DOHH2 (cell line): ENCODE measurements at regions not wholly inside any gene's neighbourhood (a gene's known extent, or its start where the extent isn't known, plus 50 kb on each side); places are given as distances from the start of the nearest gene placed in this dataset.

Source experiments
- H3F3A ChIP-seq: fragments of 200-600 bp; sonication (generic), shearing (Covaris generic); 2 replicates; pipeline ENCODE4 v1.6.0; 2016; ENCODE audit warnings: antibody characterized with exemption, mild to moderate bottlenecking; ENCODE audit not compliant: control insufficient read depth, insufficient read depth
- H3K27ac ChIP-seq: fragments of 200-600 bp; sonication (generic); 2 replicates; pipeline ENCODE4 v1.5.1; 2014; ENCODE audit warnings: low read depth, mild to moderate bottlenecking, low read length, moderate library complexity
- H3K27me3 ChIP-seq: fragments of 200-600 bp; sonication (generic); 2 replicates; pipeline ENCODE4 v1.6.1; 2014; ENCODE audit warnings: mild to moderate bottlenecking, low read length, mixed read lengths; ENCODE audit not compliant: control insufficient read depth
- H3K36me3 ChIP-seq: fragments of 200-600 bp; sonication (generic); 2 replicates; pipeline ENCODE4 v1.6.1; 2014; ENCODE audit warnings: mild to moderate bottlenecking, low read length, moderate library complexity, mixed read lengths; ENCODE audit not compliant: control insufficient read depth
- H3K4me1 ChIP-seq: fragments of 200-600 bp; sonication (generic); 2 replicates; pipeline ENCODE4 v1.6.1; 2014; ENCODE audit warnings: mild to moderate bottlenecking, low read length, mixed read lengths; ENCODE audit not compliant: control insufficient read depth
- H3K4me2 ChIP-seq: fragments of 200-600 bp; sonication (generic); 2 replicates; pipeline ENCODE4 v1.6.0; 2014; ENCODE audit warnings: mild to moderate bottlenecking, low read length, moderate library complexity
- H3K4me3 ChIP-seq: fragments of 200-600 bp; sonication (generic); 2 replicates; pipeline ENCODE4 v1.5.1; 2014; ENCODE audit warnings: mild to moderate bottlenecking, low read length, mixed read lengths
- H3K79me2 ChIP-seq: fragments of 200-600 bp; sonication (generic); 2 replicates; pipeline ENCODE4 v1.6.1; 2014; ENCODE audit warnings: mild to moderate bottlenecking, low read length, mixed read lengths; ENCODE audit not compliant: control insufficient read depth
- H3K9me2 ChIP-seq: fragments of 200-600 bp; sonication (generic); replicated peaks from 2 replicates; pipeline ENCODE4 v1.6.1; 2014; ENCODE audit warnings: mild to moderate bottlenecking, low read length, mixed read lengths; ENCODE audit not compliant: control insufficient read depth
- H3K9me3 ChIP-seq: fragments of 200-600 bp; sonication (generic); 2 replicates; pipeline ENCODE4 v1.6.1; 2014; ENCODE audit warnings: antibody characterized with exemption, low read length, mixed read lengths; ENCODE audit not compliant: control insufficient read depth, insufficient read depth
- H4K20me1 ChIP-seq: fragments of 200-600 bp; sonication (generic); 2 replicates; pipeline ENCODE4 v1.6.0; 2014; ENCODE audit warnings: low read depth, mild to moderate bottlenecking, antibody characterized with exemption, low read length, moderate library complexity; ENCODE audit not compliant: control insufficient read depth, insufficient read depth
- CTCF ChIP-seq: fragments of 200-600 bp; sonication (generic); IDR thresholded peaks from one replicate; pipeline ENCODE4 v1.5.1; 2014; ENCODE audit warnings: antibody characterized with exemption, mild to moderate bottlenecking, low read depth, low read length; ENCODE audit not compliant: poor library complexity, severe bottlenecking
- EZH2phosphoT487 ChIP-seq: fragments of 200-600 bp; sonication (generic); IDR thresholded peaks from 2 replicates; pipeline ENCODE4 v1.6.1; 2017; ENCODE audit warnings: borderline replicate concordance, mild to moderate bottlenecking, antibody characterized with exemption, low read length, moderate library complexity, mixed read lengths

GRCh38 chr4:52192721-52193135 is 141.6 kb downstream of the SPATA18 start:
- H3F3A ChIP-seq, result no peaks in the 10 kb centered on the region
- no peaks in the 10 kb centered on the region for H3K9me3 ChIP-seq
- H4K20me1 ChIP-seq, result no peaks in the 10 kb centered on the region
- no peaks in the 10 kb centered on the region for H3K4me1 ChIP-seq
- no peaks in the 10 kb centered on the region for H3K79me2 ChIP-seq
- H3K4me2 ChIP-seq, result no peak overlapping the region
- H3K36me3 ChIP-seq, result no peaks in the 10 kb centered on the region
- no peaks in the 10 kb centered on the region for H3K27me3 ChIP-seq
- no peak overlapping the region for H3K27ac ChIP-seq
- no peak for TF ChIP-seq CTCF
- no peak for TF ChIP-seq EZH2phosphoT487
- H3K9me2 ChIP-seq, result no peaks in the 10 kb centered on the region
- no peak overlapping the region for H3K4me3 ChIP-seq

DNA sequence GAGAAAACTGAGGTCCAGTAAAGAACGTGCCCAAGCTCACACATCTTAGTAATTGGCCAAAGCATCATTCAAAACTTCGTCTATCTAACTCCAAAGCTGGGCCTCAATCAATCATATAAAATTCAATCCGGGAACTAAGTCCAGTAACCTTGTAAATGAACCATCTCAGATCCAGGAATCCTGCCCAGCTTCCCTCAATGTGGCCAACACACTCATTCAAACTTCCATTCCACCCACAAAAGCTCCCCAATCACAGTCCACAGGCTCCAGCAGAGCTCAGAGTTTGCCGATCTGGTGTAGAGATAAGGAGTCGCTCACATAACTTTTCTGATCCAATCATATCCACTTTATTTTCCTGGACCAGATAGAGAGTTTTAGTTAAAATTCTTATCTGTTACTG is 144.8 kb downstream of the SPATA18 start:
- H3K79me2 ChIP-seq, result no peaks in the 10 kb centered on the region
- H3K27me3 ChIP-seq, result no peaks in the 10 kb centered on the region
- H3K4me1 ChIP-seq, result no peaks in the 10 kb centered on the region
- no peak overlapping the region for H3K4me2 ChIP-seq
- no peaks in the 10 kb centered on the region for H3K9me3 ChIP-seq
- H3F3A ChIP-seq, result no peaks in the 10 kb centered on the region
- no peaks in the 10 kb centered on the region for H4K20me1 ChIP-seq
- H3K36me3 ChIP-seq, result no peaks in the 10 kb centered on the region
- H3K27ac ChIP-seq, result no peak overlapping the region
- no peaks in the 10 kb centered on the region for H3K9me2 ChIP-seq
- TF ChIP-seq CTCF (no peak), EZH2phosphoT487 (no peak)
- no peak overlapping the region for H3K4me3 ChIP-seq

DNA sequence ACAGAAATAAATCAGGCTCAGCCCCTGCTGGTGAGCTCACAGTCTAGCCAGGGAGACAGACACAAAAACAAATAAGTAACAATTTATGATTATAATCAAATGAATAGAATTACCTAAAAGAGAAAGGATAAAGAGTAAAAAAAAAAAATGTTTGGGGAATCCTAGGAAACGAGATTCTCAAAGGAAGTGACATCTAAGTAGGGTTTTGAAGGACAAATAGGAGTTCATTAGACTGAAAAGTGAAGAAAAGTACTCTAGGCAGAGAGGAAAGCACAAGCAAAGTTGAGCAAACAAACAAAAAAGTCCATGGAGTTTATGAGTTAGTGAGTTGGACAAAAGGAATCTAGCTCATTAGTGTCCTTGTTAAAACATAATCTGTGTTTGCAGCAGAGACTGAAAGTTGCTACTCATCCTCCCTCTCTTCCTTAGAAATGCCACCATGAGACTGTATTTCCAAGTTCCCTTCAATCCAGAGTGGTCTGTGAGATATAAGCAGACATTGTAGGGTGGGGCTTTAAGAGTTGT is 145.6 kb downstream of the SPATA18 start:
- no peaks in the 10 kb centered on the region for H3K4me1 ChIP-seq
- no peaks in the 10 kb centered on the region for H3K9me2 ChIP-seq
- H3K4me3 ChIP-seq, result no peak overlapping the region
- H3K36me3 ChIP-seq, result no peaks in the 10 kb centered on the region
- H4K20me1 ChIP-seq, result no peaks in the 10 kb centered on the region
- no peak overlapping the region for H3K27ac ChIP-seq
- TF ChIP-seq CTCF (no peak), EZH2phosphoT487 (no peak)
- H3K27me3 ChIP-seq, result no peaks in the 10 kb centered on the region
- no peaks in the 10 kb centered on the region for H3F3A ChIP-seq
- no peak overlapping the region for H3K4me2 ChIP-seq
- no peaks in the 10 kb centered on the region for H3K79me2 ChIP-seq
- H3K9me3 ChIP-seq, result no peaks in the 10 kb centered on the region
